ENCODE measurements at regions not wholly inside any gene's neighbourhood (a gene's known extent, or its start where the extent isn't known, plus 50 kb on each side); places are given as distances from the start of the nearest gene placed in this dataset.

- TF ChIP-seq CTCF (conservative IDR thresholded peaks at IDR 0.05; ENCODE audit: low read depth, low read length), result no peak
- no peak for TF ChIP-seq EZH2 (IDR thresholded peaks at IDR 0.05; ENCODE audit: borderline replicate concordance, low read depth, low read length, poor library complexity, severe bottlenecking)
These were observed 390.0 kb upstream of the SULF2 start for GRCh38 chr20:48175261-48175660.

All from A673 (cell line).